Endothelial cell (in vitro differentiated cells): ENCODE measurements at regions not wholly inside any gene's neighbourhood (a gene's known extent, or its start where the extent isn't known, plus 50 kb on each side); places are given as distances from the start of the nearest gene placed in this dataset.

Experiments used
- DNase-seq: peaks from one replicate; pipeline ENCODE4 v3.0.0; 2021; ENCODE audit warnings: low spot score
- H3K27ac Mint-ChIP-seq: one replicate; pipeline ENCODE4 v1.8.0; 2021; ENCODE audit warnings: mixed read lengths, inconsistent platforms; ENCODE audit not compliant: unreplicated experiment
- H3K27me3 Mint-ChIP-seq: one replicate; pipeline ENCODE4 v1.8.0; 2021; ENCODE audit warnings: mild to moderate bottlenecking, moderate library complexity, mixed read lengths, inconsistent platforms; ENCODE audit not compliant: unreplicated experiment
- H3K36me3 Mint-ChIP-seq: one replicate; pipeline ENCODE4 v1.8.0; 2021; ENCODE audit warnings: mild to moderate bottlenecking, low read depth, mixed read lengths, inconsistent platforms; ENCODE audit not compliant: unreplicated experiment
- H3K4me1 Mint-ChIP-seq: one replicate; pipeline ENCODE4 v1.8.0; 2021; ENCODE audit warnings: mild to moderate bottlenecking, mixed read lengths, inconsistent platforms; ENCODE audit not compliant: unreplicated experiment
- H3K4me3 Mint-ChIP-seq: one replicate; pipeline ENCODE4 v1.8.0; 2021; ENCODE audit warnings: mild to moderate bottlenecking, mixed read lengths, inconsistent platforms; ENCODE audit not compliant: unreplicated experiment
- H3K9me3 Mint-ChIP-seq: one replicate; pipeline ENCODE4 v1.8.0; 2021; ENCODE audit warnings: mixed read lengths, inconsistent platforms; ENCODE audit not compliant: unreplicated experiment
- CTCF ChIP-seq: fragments of 200-600 bp; sonication (generic); IDR thresholded peaks from one replicate; pipeline ENCODE4 v1.5.0; 2021; ENCODE audit warnings: antibody characterized with exemption; ENCODE audit not compliant: unreplicated experiment

GRCh38 chr16:86112178-86112577 is 213.2 kb downstream of the IRF8 start:
- H3K36me3 Mint-ChIP-seq = no peaks in the 10 kb centered on the region
- no peak overlapping the region for H3K4me3 Mint-ChIP-seq
- no peak for TF ChIP-seq CTCF
- peaks cover 4% of the 10 kb centered on the region for H3K27me3 Mint-ChIP-seq
- H3K9me3 Mint-ChIP-seq = no peaks in the 10 kb centered on the region
- H3K4me1 Mint-ChIP-seq = no peaks in the 10 kb centered on the region
- no peak for DNase-seq
- H3K27ac Mint-ChIP-seq = no peak overlapping the region

- no peak overlapping the region for H3K27ac Mint-ChIP-seq
- H3K27me3 Mint-ChIP-seq = peaks cover 8% of the 10 kb centered on the region
- no peak overlapping the region for H3K4me3 Mint-ChIP-seq
- no peaks in the 10 kb centered on the region for H3K4me1 Mint-ChIP-seq
- TF ChIP-seq CTCF = no peak
- H3K9me3 Mint-ChIP-seq = no peaks in the 10 kb centered on the region
- DNase-seq = no peak
- H3K36me3 Mint-ChIP-seq = no peaks in the 10 kb centered on the region
Observed at GRCh38 chr16:86117235-86117634, 218.3 kb downstream of the IRF8 start.

GRCh38 chr16:86117756-86118155 is 218.8 kb downstream of the IRF8 start:
- H3K9me3 Mint-ChIP-seq = no peaks in the 10 kb centered on the region
- no peak overlapping the region for H3K4me3 Mint-ChIP-seq
- no peaks in the 10 kb centered on the region for H3K4me1 Mint-ChIP-seq
- DNase-seq = no peak
- no peaks in the 10 kb centered on the region for H3K36me3 Mint-ChIP-seq
- no peak for TF ChIP-seq CTCF
- no peak overlapping the region for H3K27ac Mint-ChIP-seq
- peaks cover 7% of the 10 kb centered on the region for H3K27me3 Mint-ChIP-seq

- TF ChIP-seq CTCF = no peak
- H3K27ac Mint-ChIP-seq = no peak overlapping the region
- H3K27me3 Mint-ChIP-seq = peaks cover 7% of the 10 kb centered on the region
- no peaks in the 10 kb centered on the region for H3K36me3 Mint-ChIP-seq
- no peak overlapping the region for H3K4me3 Mint-ChIP-seq
- no peaks in the 10 kb centered on the region for H3K9me3 Mint-ChIP-seq
- no peak for DNase-seq
- no peaks in the 10 kb centered on the region for H3K4me1 Mint-ChIP-seq
Observed at GRCh38 chr16:86118467-86119307, 219.7 kb downstream of the IRF8 start.
